H1 (cell line): ENCODE measurements at regions not wholly inside any gene's neighbourhood (a gene's known extent, or its start where the extent isn't known, plus 50 kb on each side); places are given as distances from the start of the nearest gene placed in this dataset.

Experiments
- CEBPB ChIP-seq: IDR thresholded peaks from 2 replicates; pipeline ENCODE4 v1.6.1; 2012; ENCODE audit warnings: low read depth, low read length
- CTBP2 ChIP-seq: IDR thresholded peaks from 2 replicates; pipeline ENCODE4 v1.7.0; 2011; ENCODE audit warnings: borderline replicate concordance, mild to moderate bottlenecking, moderate library complexity, mixed read lengths, low read length; ENCODE audit not compliant: insufficient read depth, insufficient read length
- FOSL1 ChIP-seq: IDR thresholded peaks from 2 replicates; pipeline ENCODE4 v1.6.1; 2011; ENCODE audit warnings: mild to moderate bottlenecking, low read depth, low read length, moderate library complexity; ENCODE audit not compliant: insufficient read depth
- RNF2 ChIP-seq: fragments of 200-900, 300-1000 bp; sonication (generic); IDR thresholded peaks from 2 replicates; pipeline ENCODE4 v1.7.1; 2016; ENCODE audit warnings: borderline replicate concordance, low read depth, mild to moderate bottlenecking, antibody characterized with exemption, low read length; ENCODE audit not compliant: poor library complexity, severe bottlenecking; ENCODE audit errors: missing control alignments
- SAP30 ChIP-seq: fragments of 300-600 bp; sonication (generic); IDR thresholded peaks from 2 replicates; pipeline ENCODE4 v1.7.1; 2012; ENCODE audit warnings: low read length, moderate library complexity, mild to moderate bottlenecking, inconsistent platforms; ENCODE audit not compliant: insufficient read depth, insufficient replicate concordance
- SIRT6 ChIP-seq: IDR thresholded peaks from one replicate; pipeline ENCODE4 v1.7.1; 2012; ENCODE audit warnings: low read length, inconsistent platforms
- SP1 ChIP-seq: IDR thresholded peaks from 2 replicates; pipeline ENCODE4 v1.6.1; 2011; ENCODE audit warnings: low read depth, low read length
- SUZ12 ChIP-seq: fragments of 200-600 bp; sonication (generic); IDR thresholded peaks from 2 replicates; pipeline ENCODE4 v1.6.1; 2012; ENCODE audit warnings: mild to moderate bottlenecking, inconsistent platforms, low read length, moderate library complexity, mixed read lengths

GRCh38 chr2:125861461-125861860 lies 794.5 kb upstream of the GYPC start (continued):
- no peak for TF ChIP-seq CEBPB
- TF ChIP-seq SAP30 = no peak
- no peak for TF ChIP-seq SIRT6
- TF ChIP-seq CTBP2 = no peak
- no peak for TF ChIP-seq FOSL1
- no peak for TF ChIP-seq SUZ12
- no peak for TF ChIP-seq SP1
- TF ChIP-seq RNF2 = no peak
